ENCODE measurements at regions not wholly inside any gene's neighbourhood (a gene's known extent, or its start where the extent isn't known, plus 50 kb on each side); places are given as distances from the start of the nearest gene placed in this dataset.
A peak's percentile ranks its signal among the peaks of the same experiment; 100 is the strongest.

DNA sequence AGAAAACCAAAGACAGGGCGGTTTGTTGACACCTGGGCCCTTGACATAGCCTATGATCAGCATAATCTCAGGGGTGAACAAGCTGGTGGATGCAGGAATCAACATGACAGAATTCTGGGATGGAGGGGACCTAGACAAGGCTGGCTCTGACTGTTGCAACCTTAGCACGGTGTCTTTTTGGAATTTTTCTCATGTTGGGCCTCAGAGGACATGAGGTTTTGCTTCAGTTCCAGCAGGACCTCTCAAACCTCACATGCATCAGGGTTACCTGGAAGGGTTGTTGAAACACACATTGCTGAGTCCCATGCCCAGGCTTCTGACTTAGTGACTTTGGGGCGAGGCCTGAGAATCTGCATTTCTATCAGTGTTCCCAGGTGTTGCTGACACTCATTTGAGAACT is 345.6 kb upstream of the B3GAT1 start:
- Histone ChIP-seq H3K4me3 (ENCODE audit: low read depth, low read length) (no peak overlapping the region), H3K4me1 (ENCODE audit: control insufficient read depth, insufficient read depth, low read length) (no peaks in the 10 kb centered on the region), H3K9me3 (ENCODE audit: control insufficient read depth, insufficient read depth, low read depth, low read length) (no peaks in the 10 kb centered on the region), H3K36me3 (ENCODE audit: control insufficient read depth in 2 of 2, insufficient read depth in 1 of 2, low read length in 2 of 2) (no peaks in the 10 kb centered on the region), H3K27ac (ENCODE audit: extremely low read depth, low read depth, low read length) (no peak overlapping the region)
- ChIA-PET POLR2A (no interaction called here), CTCF (no interaction called here)
- no peak for TF ChIP-seq BCL11B (tag by site-specific recombination; IDR thresholded peaks at IDR 0.05; ENCODE audit: low read depth)
- no peak for TF ChIP-seq ZNF292 (tag by site-specific recombination; IDR thresholded peaks at IDR 0.05; ENCODE audit: borderline replicate concordance, low read depth)
- TF ChIP-seq ZNF112 (tag by site-specific recombination; IDR thresholded peaks at IDR 0.05) = no peak
- no peak for TF ChIP-seq ZNF140 (tag by site-specific recombination; IDR thresholded peaks at IDR 0.05)
- no peak for TF ChIP-seq ZNF274 (IDR thresholded peaks at IDR 0.05; ENCODE audit: low read length)
- no peak for TF ChIP-seq ZNF274 (tag by site-specific recombination; IDR thresholded peaks at IDR 0.05; ENCODE audit: borderline replicate concordance)
- TF ChIP-seq, protein P1, sequence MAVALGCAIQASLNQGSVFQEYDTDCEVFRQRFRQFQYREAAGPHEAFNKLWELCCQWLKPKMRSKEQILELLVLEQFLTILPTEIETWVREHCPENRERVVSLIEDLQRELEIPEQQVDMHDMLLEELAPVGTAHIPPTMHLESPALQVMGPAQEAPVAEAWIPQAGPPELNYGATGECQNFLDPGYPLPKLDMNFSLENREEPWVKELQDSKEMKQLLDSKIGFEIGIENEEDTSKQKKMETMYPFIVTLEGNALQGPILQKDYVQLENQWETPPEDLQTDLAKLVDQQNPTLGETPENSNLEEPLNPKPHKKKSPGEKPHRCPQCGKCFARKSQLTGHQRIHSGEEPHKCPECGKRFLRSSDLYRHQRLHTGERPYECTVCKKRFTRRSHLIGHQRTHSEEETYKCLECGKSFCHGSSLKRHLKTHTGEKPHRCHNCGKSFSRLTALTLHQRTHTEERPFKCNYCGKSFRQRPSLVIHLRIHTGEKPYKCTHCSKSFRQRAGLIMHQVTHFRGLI (tag by site-specific recombination; IDR thresholded peaks at IDR 0.05) = no peak
- TF ChIP-seq ZNF645 (tag by site-specific recombination; IDR thresholded peaks at IDR 0.05) = no peak
- TF ChIP-seq ZNF266 (tag by site-specific recombination; IDR thresholded peaks at IDR 0.05; ENCODE audit: low read depth) = no peak
- no peak for TF ChIP-seq BCL11A (tag by site-specific recombination; IDR thresholded peaks at IDR 0.05; ENCODE audit: low read depth)
- no peak for TF ChIP-seq ZNF132 (tag by site-specific recombination; IDR thresholded peaks at IDR 0.05; ENCODE audit: borderline replicate concordance)
- TF ChIP-seq ZNF214 (tag by site-specific recombination; IDR thresholded peaks at IDR 0.05; ENCODE audit: borderline replicate concordance) = no peak
- TF ChIP-seq GLI2 (tag by site-specific recombination; IDR thresholded peaks at IDR 0.05; ENCODE audit: borderline replicate concordance, low read depth) = no peak
- TF ChIP-seq ZSCAN16 (tag by site-specific recombination; IDR thresholded peaks at IDR 0.05) = no peak
- TF ChIP-seq SCRT2 (tag by site-specific recombination; IDR thresholded peaks at IDR 0.05) = no peak
- TF ChIP-seq ZNF660 (tag by site-specific recombination; IDR thresholded peaks at IDR 0.05) = no peak

DNA sequence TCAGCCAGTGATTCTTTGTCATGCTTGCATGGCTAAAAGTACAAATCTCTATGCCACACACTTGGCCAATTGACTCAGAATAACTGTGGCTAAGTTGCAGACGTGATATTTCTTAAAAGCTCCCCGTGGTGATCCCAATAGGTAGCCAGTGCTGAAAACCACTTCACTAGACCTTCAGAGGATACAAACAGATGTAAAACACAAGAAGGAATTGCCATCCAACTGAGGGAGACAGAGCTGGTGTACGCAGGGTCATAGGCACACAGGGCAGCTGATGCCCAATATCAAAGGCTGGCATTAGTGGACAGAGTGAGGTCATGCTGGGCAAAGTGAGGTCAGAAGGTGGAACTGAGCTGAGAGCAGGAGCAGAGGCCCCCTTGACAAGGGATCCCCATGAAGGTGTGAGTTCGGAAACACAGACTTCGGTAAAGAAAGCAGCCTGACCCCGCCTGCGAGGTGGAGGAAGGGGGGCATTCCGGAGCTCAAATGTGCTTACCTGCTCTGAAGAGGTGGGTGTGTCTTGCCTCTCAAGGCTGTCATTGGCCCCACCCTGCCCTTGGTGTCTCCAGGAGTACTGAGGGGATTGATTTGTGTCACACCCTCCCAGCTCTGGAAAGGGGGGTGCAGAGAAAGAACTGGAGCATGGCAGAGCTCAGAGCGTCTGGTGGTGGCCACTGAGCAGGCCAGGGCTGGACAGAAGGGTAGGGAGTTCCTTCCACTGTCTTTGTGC is 344.9 kb upstream of the B3GAT1 start:
- CTCF ChIA-PET = no interaction called here
- no peak for TF ChIP-seq KLF9 (tag by site-specific recombination; IDR thresholded peaks at IDR 0.05; ENCODE audit: low read depth)
- peak; percentile 49 for TF ChIP-seq ZIC2 (tag by site-specific recombination; IDR thresholded peaks at IDR 0.05)
- no peak for TF ChIP-seq ZNF707 (tag by site-specific recombination; IDR thresholded peaks at IDR 0.05)
- TF ChIP-seq ZNF843 (tag by site-specific recombination; IDR thresholded peaks at IDR 0.05) = no peak
- TF ChIP-seq ELK4 (IDR thresholded peaks at IDR 0.05; ENCODE audit: borderline replicate concordance, low read depth, low read length) = no peak
- Histone ChIP-seq H3K27ac (ENCODE audit: extremely low read depth, low read depth, low read length) (no peak overlapping the region), H3K9me3 (ENCODE audit: control insufficient read depth, insufficient read depth, low read depth, low read length) (no peaks in the 10 kb centered on the region), H3K4me3 (ENCODE audit: low read depth, low read length) (no peak overlapping the region), H3K4me1 (ENCODE audit: control insufficient read depth, insufficient read depth, low read length) (no peaks in the 10 kb centered on the region), H3K36me3 (ENCODE audit: control insufficient read depth in 2 of 2, insufficient read depth in 1 of 2, low read length in 2 of 2) (no peaks in the 10 kb centered on the region)
- POLR2A ChIA-PET = no interaction called here

Measured in HEK293 (cell line).